ENCODE measurements at regions not wholly inside any gene's neighbourhood (a gene's known extent, or its start where the extent isn't known, plus 50 kb on each side); places are given as distances from the start of the nearest gene placed in this dataset.

DNA sequence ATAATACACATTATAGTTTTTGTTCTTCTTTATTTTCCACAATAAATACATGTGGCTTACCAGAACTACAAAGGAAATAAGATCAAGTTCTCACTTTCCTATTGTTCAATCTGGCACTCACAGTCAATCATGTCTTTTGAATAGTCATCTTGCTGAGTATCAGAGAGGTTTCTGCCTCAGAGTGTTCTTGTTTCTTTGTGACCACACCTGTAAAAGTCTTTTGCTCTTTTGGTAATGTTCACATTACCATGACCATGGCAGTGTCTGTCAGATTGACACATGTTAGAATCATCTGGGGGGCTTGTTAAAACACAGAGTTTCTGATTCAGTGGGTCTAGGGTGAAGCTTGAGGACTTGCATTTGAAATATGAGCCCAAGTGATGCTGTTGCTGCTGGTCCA, 135.0 kb downstream of the SATB1 start:
- TF ChIP-seq, protein P1, sequence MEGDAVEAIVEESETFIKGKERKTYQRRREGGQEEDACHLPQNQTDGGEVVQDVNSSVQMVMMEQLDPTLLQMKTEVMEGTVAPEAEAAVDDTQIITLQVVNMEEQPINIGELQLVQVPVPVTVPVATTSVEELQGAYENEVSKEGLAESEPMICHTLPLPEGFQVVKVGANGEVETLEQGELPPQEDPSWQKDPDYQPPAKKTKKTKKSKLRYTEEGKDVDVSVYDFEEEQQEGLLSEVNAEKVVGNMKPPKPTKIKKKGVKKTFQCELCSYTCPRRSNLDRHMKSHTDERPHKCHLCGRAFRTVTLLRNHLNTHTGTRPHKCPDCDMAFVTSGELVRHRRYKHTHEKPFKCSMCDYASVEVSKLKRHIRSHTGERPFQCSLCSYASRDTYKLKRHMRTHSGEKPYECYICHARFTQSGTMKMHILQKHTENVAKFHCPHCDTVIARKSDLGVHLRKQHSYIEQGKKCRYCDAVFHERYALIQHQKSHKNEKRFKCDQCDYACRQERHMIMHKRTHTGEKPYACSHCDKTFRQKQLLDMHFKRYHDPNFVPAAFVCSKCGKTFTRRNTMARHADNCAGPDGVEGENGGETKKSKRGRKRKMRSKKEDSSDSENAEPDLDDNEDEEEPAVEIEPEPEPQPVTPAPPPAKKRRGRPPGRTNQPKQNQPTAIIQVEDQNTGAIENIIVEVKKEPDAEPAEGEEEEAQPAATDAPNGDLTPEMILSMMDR (IDR thresholded peaks at IDR 0.05 in 4 of 5, conservative IDR thresholded peaks at IDR 0.05 in 1 of 5): no peak
- no peak for TF ChIP-seq POLR2A (IDR thresholded peaks at IDR 0.05)
